ENCODE measurements at regions not wholly inside any gene's neighbourhood (a gene's known extent, or its start where the extent isn't known, plus 50 kb on each side); places are given as distances from the start of the nearest gene placed in this dataset.

GRCh38 chr10:44627591-44628354, 242.9 kb upstream of the CXCL12 start:
- DNase-seq, result no peak

- no peak for DNase-seq
These were observed 244.0 kb upstream of the CXCL12 start for GRCh38 chr10:44628921-44629320.

DNA sequence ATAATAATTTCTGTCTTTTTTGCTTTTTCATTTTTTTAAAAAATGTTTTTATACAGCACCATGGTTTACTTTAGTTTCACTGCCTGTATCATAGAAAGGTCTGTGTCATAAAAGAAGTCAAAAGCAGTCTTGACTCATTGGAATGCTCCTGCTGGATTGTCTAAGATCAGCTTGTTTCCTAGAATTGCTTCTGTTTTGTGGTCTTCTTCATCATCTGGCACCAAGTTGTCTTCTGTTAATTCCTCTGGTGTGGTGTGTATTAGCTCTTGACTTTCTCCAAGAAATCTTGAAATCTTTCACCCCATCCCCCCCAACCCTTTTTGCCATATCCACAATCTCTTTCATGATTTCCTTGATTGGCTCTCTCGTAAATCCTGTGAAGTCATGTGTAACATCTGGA, 250.3 kb upstream of the CXCL12 start:
- DNase-seq, result no peak

DNA sequence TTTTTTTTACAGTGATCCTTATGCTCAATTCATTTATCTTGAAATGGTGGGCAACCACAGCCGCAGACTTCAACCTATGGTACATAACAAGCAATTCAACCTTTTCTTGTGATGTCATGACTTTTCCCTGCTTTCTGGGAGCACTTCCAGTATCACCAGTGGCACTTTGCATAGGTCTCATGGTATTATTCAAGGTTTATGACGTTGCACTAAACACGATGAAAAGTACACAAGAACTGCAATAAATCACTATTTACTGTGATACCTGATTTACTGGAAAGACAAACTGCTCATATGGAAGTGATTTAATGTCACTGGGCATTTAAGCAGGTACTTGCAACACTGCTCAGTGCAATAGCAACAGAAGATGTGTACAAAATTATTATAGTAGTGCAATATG, 251.7 kb upstream of the CXCL12 start:
- no peak for DNase-seq

GRCh38 chr10:44640429-44640828, 255.5 kb upstream of the CXCL12 start:
- no peak for DNase-seq

- DNase-seq, result no peak
These were observed 262.6 kb upstream of the CXCL12 start for GRCh38 chr10:44647473-44647872.

DNA sequence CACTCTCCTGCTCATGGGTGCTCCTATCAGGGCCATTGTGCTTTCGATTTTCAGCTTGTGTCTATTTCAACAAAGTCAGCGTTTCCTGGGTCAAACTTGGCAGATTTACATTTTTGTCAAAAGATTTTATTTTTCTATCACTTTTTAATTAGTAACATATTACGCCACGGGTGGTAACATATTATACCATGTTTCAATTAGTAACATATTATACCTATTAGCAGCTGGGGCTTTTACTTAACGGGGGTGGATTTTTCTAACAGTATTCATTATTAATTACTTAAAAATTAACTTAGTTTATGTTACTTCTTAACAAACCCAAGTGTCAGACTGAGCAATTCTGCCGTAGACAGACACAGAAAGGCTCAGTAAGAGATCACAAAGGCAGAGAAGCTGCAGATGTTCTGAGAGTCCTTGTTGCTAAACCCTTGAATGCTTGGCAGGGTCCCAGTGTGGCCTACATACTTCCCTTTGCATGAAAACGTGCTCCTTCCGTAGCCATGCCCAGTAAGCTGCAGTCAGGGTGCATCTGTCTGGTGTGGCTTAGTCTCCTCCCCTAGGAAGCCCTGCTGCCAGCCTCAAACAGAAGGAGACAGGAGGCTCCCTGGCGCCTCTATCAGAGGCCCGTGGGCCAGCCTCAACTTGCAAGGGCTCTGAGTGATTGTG, 263.1 kb upstream of the CXCL12 start:
- no peak for DNase-seq

GRCh38 chr10:44650691-44651661, 260.2 kb upstream of the TMEM72 start:
- no peak for DNase-seq

GRCh38 chr10:44651834-44652233, 259.3 kb upstream of the TMEM72 start:
- no peak for DNase-seq

- DNase-seq, result no peak
These were observed 251.8 kb upstream of the TMEM72 start for GRCh38 chr10:44659320-44659719.

DNA sequence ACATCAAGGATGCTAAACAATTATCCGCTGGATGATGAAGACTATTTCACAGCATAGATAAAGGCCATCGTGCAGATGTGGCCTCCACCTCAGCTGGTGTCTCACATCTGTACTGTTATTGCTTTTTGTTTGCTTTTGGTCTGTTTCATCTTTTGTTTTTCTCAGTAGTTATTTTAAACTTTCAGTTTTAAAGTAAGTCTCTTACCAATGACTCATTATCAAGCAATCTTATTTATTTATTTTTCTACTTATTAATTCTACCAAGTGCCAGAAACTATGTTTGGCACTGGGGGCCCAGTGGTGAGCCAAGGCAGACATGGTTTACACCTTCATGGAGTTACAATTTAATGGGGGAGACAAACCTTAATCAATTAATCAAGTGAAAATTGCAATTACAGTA, 250.9 kb upstream of the TMEM72 start:
- no peak for DNase-seq

DNA sequence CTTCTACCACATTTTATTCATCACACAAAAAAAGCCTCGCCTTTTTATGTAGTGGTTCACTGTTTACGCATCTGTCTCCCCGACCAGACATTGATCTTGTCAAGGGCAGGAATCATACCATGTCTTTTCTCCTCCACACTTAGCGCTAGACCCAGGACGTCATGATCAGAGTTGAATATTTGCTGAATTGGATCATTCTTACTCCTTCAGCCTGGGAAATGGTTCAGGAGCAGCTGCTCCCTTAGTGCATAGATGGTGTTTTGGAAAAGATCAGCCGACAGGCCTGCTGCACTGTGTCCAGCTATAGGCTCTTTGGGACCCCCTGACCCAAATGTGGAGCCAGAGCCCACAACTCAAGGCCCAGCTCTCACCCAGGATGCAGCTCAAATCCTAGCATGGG, 249.1 kb upstream of the TMEM72 start:
- no peak for DNase-seq

GRCh38 chr10:44668336-44668735, 242.8 kb upstream of the TMEM72 start:
- DNase-seq, result no peak

GRCh38 chr10:44671319-44671718, 239.8 kb upstream of the TMEM72 start:
- DNase-seq, result no peak

- DNase-seq, result no peak
These were observed 237.7 kb upstream of the TMEM72 start for GRCh38 chr10:44673245-44673983.

GRCh38 chr10:44674536-44675386, 236.4 kb upstream of the TMEM72 start:
- DNase-seq, result no peak

DNA sequence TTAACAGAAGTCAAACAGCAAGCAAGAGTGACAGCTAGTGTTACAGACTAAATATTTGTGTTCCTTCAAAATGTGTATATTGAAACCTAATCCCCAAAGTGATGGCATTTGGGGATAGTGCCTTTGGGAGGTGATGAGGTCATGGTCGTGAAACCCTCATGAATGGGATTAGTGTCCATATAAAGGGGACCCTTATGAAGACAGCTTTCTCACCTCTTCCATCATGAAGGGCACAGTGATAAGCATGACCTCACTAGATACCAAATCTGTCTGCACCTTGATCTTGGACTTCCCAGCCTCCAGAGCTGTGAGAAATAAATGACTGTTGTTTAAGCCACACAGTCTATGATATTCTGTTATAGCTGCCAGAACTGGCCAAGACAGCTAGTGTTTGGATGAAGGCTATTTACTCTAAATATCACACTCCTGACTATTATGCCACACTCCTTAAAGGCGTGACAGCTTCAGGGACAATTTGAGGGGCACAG, 235.7 kb upstream of the TMEM72 start:
- no peak for DNase-seq

- no peak for DNase-seq
These were observed 230.4 kb upstream of the TMEM72 start for GRCh38 chr10:44680764-44681163.

DNA sequence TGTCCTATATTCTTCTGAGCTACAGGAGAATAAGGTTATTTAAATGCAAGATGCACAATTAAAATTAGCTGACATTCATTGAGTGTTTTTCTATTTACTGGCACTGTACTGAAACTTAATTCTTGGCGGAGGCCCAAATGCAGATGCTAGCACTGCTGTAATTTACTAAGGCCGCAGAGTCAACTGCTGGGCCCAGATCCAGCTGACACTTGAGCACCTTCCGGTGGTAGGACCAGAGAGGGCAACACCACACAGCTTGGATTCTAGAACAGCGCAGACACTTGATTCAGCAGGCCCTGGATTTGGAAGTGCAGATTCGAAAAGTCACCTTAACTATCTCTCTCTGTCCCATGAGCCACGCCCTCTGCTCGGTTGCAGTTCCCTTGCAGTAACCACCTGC, 228.6 kb upstream of the TMEM72 start:
- no peak for DNase-seq

GRCh38 chr10:44684661-44685060, 226.5 kb upstream of the TMEM72 start:
- no peak for DNase-seq

GRCh38 chr10:44685220-44685619, 225.9 kb upstream of the TMEM72 start:
- DNase-seq, result no peak

GRCh38 chr10:44685747-44686146, 225.4 kb upstream of the TMEM72 start:
- no peak for DNase-seq
